Stimulated activated CD4-positive, alpha-beta T cell treated with anti-CD3 and anti-CD28 coated beads, Interleukin-2, amount 100 ng/mL, for 4 hours (primary cell): ENCODE measurements at regions not wholly inside any gene's neighbourhood (a gene's known extent, or its start where the extent isn't known, plus 50 kb on each side); places are given as distances from the start of the nearest gene placed in this dataset.
"Not testable (repeated sequence)": the region's sequence is repeated elsewhere in the genome, so short reads cannot be mapped to it uniquely, and the experiment has no call there.

Experiments
- DNase-seq: peaks from one replicate; pipeline ENCODE4 v3.0.0-alpha.2; 2020; ENCODE audit warnings: low read depth

DNA sequence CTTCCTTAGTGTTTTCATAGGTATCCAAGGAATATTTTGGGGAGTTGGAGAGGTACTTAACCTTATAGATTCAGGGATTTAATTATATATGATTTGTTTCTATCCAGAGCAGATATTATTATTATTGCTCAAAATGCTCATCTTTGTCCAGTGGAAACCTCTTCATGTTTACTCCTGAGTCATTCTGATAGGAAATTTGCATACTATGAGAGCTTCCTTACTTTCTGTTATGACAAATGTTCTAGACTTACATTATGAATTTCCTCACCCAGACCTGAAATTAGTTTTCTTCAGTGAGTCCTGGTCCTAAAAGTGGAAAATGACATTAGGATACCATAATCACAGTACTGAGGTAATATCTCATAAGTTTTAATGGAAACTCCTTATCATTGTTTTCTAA lies 57.5 kb upstream of the PLPPR5 start:
- no peak for DNase-seq

GRCh38 chr1:99069146-99069545 lies 64.5 kb upstream of the PLPPR5 start:
- no peak for DNase-seq

GRCh38 chr1:99078529-99078928 lies 73.9 kb upstream of the PLPPR5 start:
- DNase-seq: not testable (repeated sequence)

DNA sequence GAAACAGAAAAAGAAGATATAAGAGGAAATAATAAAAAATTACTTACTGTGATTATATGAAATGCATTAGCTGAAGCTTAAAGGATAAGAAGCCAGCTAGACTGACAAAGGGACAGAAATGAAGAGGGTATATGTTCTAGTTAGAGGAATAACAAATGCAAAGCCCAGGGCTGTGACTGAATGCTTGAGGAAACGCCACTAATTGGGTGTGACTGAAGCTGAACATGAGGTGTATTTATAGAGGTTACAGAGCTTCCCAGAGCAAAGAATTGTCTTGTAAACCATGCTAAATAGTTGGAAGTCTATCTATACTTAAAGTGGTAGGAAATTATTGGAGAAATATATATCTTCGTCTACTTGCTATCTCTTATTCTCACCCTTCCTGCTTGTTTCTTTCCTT lies 77.7 kb upstream of the PLPPR5 start:
- no peak for DNase-seq

DNA sequence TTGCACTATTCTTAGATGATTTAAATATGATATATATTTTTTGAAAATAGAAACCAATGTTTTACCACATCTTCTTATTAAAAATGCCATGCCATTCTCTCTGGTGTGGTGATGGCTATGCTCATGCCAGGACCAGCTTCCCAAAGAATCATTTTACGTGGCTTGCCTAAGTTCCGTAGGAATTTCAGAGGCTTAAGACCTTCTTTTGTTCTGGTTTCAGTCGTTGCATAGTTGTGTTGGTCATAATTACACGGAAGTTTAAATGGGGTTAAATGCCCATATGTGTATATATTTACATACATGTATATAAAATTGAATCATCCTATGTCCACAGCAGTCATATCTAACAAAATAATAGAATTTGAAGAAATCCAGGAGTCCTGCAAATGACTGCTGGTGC lies 78.7 kb upstream of the PLPPR5 start:
- no peak for DNase-seq

GRCh38 chr1:99084562-99084961 lies 79.9 kb upstream of the PLPPR5 start:
- DNase-seq: no peak

GRCh38 chr1:99086057-99086456 lies 81.4 kb upstream of the PLPPR5 start:
- no peak for DNase-seq

DNA sequence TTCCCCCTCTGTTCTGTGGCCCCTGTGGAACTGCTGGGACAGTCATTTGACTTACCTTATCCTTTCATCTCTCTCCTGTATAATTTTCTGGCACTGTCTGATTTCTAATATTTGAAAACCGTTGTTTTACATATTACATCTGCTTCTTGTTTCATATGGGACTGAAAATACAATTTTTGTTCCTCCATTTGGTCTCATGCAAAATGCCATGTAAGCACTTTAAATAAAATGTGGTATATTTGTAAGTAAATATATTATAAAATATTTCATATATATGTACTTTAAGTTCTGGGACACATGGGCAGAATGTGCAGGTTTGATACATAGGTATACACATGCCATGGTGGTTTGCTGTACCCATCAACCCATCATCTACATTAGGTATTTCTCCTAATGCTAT lies 93.9 kb upstream of the PLPPR5 start:
- no peak for DNase-seq

- no peak for DNase-seq
Observed at GRCh38 chr1:99106274-99106673, 101.6 kb upstream of the PLPPR5 start.

- no peak for DNase-seq
Observed at GRCh38 chr1:99107680-99108079, 103.0 kb upstream of the PLPPR5 start.

DNA sequence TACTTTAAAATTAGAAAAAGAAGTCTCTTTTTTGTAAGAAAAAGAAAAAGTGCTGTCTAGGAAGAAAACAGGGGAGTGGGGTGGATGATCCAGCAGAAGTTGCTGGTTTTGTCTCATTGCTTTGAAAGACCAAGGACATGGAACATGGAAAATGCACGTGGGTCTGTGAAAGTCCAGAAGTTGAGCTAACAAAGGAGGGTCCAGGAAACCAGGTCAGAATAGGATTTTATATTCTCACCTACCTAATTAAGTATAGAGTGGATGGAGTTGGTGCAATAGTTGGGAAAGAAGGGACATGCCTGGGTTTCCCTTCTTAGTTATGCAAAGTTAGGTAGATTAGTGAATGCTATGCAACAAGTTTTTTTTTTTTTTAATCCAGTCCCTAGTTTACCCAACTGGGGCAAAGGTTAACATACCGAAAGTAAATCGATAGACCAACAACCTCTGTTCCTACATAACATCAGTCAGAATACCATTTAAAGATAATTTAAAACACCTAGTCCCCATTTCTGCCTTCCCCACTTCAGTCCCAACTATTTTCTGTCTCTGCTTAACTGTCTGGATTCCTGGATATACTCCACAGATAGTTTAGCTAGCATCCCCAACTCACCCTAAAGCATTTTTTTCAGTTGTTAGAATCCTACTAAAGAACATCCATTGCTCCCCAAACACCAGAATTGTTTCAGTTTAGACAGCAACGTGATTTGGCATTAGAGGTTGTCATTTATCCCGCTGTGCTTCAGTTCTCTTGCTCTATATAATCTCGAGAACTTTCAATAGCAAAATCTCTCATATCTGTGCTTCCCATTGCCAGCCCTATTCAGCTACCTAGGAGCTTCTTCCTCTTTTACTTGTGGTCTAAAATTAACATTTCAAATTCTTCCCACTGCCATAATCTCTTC lies 105.7 kb upstream of the PLPPR5 start:
- DNase-seq: no peak

DNA sequence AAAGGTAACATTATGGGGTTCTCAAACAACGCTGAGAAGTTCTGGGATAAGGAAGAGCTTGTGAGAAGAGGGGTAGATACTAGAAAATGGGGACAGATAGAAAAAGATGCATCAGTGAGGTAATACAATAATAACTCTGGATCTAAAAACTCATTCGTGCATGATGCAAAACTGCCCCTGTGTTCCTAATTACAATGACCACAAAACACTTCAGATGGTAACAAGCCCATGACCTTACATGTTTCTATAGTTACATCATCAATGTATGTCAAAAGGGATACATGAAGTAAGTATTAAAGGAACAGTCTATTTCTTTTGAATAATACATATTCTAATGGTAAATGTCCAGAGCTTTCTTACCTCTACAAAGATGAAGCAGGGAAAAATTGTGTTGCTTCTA lies 110.6 kb upstream of the PLPPR5 start:
- DNase-seq: no peak

DNA sequence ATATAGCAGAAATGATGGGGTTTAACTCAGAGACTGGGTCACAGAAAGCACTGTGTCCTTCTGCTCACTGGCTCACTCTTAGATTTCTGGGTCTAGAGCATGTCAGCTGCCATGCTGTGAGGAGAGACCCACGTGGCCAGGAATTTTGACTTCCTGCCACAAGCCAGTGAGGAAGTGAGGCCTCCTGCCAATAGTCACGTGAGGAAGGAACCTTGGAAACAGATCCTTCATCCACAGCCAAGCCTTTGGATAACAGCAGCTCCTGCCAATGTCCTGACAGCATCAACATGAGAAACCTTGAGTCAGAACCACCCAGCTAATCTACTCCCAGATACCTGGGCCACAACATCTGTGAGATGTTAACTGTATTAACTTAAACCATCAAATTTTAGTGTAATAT lies 114.5 kb upstream of the PLPPR5 start:
- DNase-seq: no peak

DNA sequence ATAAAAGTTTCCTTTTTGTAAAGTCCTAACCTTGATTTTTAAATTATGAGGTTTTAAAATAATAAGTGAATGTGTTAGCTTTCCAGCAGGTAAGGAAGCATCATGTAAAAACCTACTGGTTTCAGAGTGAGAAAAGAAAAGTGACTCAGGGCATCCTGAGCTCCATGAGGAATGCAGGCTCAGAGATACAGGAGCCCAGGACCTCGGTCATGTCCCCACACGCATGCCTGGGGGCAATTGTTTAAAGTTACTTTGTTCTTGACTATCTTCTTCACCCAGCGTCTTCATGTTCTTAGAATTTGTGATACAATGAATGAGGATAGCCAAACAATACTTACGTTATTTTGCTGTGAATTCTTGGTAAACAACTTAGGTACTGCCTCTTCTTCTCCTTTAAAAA lies 117.4 kb upstream of the PLPPR5 start:
- DNase-seq: no peak

DNA sequence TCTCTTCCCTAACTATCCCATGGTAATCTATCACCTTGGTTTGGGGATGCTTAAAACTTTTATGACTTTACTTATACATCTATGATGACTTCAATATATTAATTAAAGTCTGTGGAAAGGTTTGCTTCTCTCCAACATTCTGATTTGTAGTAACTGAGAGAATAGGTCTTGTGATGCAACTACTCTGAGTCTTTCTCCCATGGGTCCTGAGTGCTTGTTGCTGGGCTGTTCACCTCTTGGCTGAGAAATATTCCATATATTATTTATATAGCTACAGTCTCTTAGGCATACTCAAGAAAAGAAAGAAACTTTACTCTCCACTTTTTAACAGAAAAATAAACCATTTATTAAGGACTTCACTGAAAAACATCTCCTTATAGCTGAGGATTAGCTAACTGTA lies 119.3 kb upstream of the PLPPR5 start:
- no peak for DNase-seq

GRCh38 chr1:99131546-99131945 lies 126.9 kb upstream of the PLPPR5 start:
- no peak for DNase-seq

- DNase-seq: no peak
Observed at GRCh38 chr1:99133756-99134500, 129.3 kb upstream of the PLPPR5 start.

GRCh38 chr1:99137554-99138206 lies 126.6 kb upstream of the PLPPR4 start:
- DNase-seq: no peak

- DNase-seq: no peak
Observed at GRCh38 chr1:99139876-99140275, 124.4 kb upstream of the PLPPR4 start.

GRCh38 chr1:99146129-99146848 lies 118.0 kb upstream of the PLPPR4 start:
- DNase-seq: no peak

DNA sequence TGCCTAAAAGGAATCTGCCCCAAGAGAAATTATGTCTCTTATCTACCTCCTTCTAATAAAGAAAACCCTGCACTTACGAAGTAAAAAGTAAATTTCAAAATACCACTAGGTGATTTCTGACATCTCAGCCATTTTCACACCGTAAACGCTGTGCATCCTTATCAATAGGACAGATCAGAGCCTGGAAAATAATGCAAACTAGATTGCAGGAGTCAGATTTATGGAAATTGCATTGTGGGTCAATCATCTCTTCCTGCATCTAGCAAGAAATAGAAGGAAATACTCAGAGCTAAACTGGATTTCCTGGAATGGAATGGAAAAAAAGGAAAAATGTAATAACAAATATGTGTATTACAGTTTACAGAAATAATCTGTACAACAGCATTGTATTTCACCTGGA lies 114.3 kb upstream of the PLPPR4 start:
- no peak for DNase-seq

GRCh38 chr1:99152132-99152531 lies 112.2 kb upstream of the PLPPR4 start:
- DNase-seq: no peak
